HL-60 (cell line): ENCODE measurements at regions not wholly inside any gene's neighbourhood (a gene's known extent, or its start where the extent isn't known, plus 50 kb on each side); places are given as distances from the start of the nearest gene placed in this dataset.

Source experiments
- DNase-seq, 2 experiments: peaks; one replicate each; pipeline ENCODE4 v3.0.0-alpha.2; 2010 to 2020; ENCODE audit warnings: low read depth in 1 of 2, low spot score in 1 of 2
- H3K27ac ChIP-seq: fragments of 250-450 bp; sonication (Bioruptor Pico); replicated peaks from 2 replicates; pipeline ENCODE4 v1.5.1; 2020; ENCODE audit warnings: mild to moderate bottlenecking, moderate library complexity
- H3K27me3 ChIP-seq: fragments of 250-450 bp; sonication (Bioruptor Pico); 2 replicates; pipeline ENCODE4 v1.5.1; 2021; ENCODE audit warnings: mild to moderate bottlenecking, moderate library complexity; ENCODE audit not compliant: insufficient read depth, poor library complexity, severe bottlenecking
- H3K4me3 ChIP-seq: replicated peaks from 2 replicates; pipeline ENCODE4 v1.5.1; 2011; ENCODE audit warnings: mild to moderate bottlenecking, control low read depth, low read length; ENCODE audit not compliant: insufficient read depth
- GABPA ChIP-seq: IDR thresholded peaks from 2 replicates; pipeline ENCODE4 v1.6.1; 2012; ENCODE audit warnings: low read depth
- POLR2AphosphoS5 ChIP-seq: IDR thresholded peaks from 2 replicates; pipeline ENCODE4 v1.6.1; 2012; ENCODE audit warnings: low read depth
- SPI1 ChIP-seq: IDR thresholded peaks from 2 replicates; pipeline ENCODE4 v1.6.1; 2012; ENCODE audit warnings: low read depth, mild to moderate bottlenecking, borderline replicate concordance
- TF ChIP-seq, protein P1 (sequence below): IDR thresholded peaks from 2 replicates; pipeline ENCODE4 v1.6.1; 2012; ENCODE audit warnings: low read depth; ENCODE audit not compliant: insufficient replicate concordance
- TF ChIP-seq, protein P2 (sequence below): IDR thresholded peaks from one replicate; pipeline ENCODE4 v1.5.1; 2011; ENCODE audit warnings: low read length, control low read depth, inconsistent platforms; ENCODE audit not compliant: insufficient read depth

DNA sequence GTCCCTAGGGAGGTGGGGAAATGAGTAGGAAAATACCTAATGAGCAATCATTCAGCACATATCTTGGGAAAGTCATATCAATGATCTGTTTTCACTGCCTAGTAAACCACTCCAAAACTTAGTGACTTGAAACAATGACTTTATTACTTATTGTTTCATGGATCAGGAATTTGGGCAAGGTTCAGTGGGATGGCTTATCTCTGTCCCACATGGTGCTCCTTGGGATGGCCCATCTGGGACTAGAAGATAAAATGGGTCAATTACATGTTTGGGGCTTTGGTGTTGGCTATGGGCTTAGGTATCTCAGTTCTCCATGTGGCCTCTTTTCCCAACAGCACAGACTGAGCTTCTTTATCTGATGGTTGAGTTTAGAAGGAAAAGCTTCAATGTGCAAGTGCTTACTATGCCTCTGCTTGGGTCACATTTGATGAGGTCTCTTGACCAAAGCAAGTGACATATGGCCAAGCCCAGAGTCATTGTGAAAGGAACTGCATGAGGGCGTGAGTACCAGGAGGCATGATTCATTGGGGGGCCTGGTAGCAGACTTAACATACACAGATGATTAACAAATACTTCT lies 218.1 kb upstream of the TNP1 start:
- Histone ChIP-seq H3K4me3 (no peak overlapping the region), H3K27ac (no peak overlapping the region), H3K27me3 (peaks cover 4% of the 10 kb centered on the region)
- no peak for TF ChIP-seq SPI1
- TF ChIP-seq, protein P1, sequence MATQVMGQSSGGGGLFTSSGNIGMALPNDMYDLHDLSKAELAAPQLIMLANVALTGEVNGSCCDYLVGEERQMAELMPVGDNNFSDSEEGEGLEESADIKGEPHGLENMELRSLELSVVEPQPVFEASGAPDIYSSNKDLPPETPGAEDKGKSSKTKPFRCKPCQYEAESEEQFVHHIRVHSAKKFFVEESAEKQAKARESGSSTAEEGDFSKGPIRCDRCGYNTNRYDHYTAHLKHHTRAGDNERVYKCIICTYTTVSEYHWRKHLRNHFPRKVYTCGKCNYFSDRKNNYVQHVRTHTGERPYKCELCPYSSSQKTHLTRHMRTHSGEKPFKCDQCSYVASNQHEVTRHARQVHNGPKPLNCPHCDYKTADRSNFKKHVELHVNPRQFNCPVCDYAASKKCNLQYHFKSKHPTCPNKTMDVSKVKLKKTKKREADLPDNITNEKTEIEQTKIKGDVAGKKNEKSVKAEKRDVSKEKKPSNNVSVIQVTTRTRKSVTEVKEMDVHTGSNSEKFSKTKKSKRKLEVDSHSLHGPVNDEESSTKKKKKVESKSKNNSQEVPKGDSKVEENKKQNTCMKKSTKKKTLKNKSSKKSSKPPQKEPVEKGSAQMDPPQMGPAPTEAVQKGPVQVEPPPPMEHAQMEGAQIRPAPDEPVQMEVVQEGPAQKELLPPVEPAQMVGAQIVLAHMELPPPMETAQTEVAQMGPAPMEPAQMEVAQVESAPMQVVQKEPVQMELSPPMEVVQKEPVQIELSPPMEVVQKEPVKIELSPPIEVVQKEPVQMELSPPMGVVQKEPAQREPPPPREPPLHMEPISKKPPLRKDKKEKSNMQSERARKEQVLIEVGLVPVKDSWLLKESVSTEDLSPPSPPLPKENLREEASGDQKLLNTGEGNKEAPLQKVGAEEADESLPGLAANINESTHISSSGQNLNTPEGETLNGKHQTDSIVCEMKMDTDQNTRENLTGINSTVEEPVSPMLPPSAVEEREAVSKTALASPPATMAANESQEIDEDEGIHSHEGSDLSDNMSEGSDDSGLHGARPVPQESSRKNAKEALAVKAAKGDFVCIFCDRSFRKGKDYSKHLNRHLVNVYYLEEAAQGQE = no peak
- TF ChIP-seq, protein P2, sequence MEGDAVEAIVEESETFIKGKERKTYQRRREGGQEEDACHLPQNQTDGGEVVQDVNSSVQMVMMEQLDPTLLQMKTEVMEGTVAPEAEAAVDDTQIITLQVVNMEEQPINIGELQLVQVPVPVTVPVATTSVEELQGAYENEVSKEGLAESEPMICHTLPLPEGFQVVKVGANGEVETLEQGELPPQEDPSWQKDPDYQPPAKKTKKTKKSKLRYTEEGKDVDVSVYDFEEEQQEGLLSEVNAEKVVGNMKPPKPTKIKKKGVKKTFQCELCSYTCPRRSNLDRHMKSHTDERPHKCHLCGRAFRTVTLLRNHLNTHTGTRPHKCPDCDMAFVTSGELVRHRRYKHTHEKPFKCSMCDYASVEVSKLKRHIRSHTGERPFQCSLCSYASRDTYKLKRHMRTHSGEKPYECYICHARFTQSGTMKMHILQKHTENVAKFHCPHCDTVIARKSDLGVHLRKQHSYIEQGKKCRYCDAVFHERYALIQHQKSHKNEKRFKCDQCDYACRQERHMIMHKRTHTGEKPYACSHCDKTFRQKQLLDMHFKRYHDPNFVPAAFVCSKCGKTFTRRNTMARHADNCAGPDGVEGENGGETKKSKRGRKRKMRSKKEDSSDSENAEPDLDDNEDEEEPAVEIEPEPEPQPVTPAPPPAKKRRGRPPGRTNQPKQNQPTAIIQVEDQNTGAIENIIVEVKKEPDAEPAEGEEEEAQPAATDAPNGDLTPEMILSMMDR = no peak
- TF ChIP-seq POLR2AphosphoS5 = no peak
- DNase-seq = no peak

DNA sequence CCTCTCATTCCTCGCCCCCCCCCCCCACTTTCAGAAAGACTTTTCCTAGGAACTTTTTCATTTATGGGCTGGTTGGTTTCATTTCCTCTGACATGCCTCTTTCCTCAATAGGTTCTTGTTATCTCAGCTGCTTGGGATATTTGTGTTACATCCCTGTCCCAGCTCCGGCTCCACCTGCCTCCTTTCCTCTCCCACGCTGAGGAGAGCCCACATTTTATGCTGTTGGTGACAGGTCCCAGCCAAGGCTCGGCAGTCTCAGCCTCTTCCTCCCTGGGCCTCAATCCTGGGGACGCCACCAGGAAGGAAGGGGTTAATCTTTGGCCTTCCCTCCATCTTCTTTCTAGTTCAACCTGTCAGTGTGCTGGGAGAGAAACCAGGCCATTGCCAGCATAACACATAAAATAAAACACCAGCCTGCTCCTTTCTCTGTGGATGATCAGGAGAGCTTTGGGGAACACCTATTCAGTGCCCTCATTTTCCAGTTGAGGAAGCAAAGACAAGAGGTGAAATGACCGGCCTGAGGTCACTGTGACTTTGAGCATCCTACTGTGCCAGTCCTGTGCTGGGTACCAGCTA lies 216.9 kb upstream of the TNP1 start:
- Histone ChIP-seq H3K4me3 (no peak overlapping the region), H3K27ac (no peak overlapping the region), H3K27me3 (peaks cover 4% of the 10 kb centered on the region)
- DNase-seq = no peak
- TF ChIP-seq SPI1 (no peak), GABPA (no peak), POLR2AphosphoS5 (no peak)
- TF ChIP-seq, protein P2 = no peak
- TF ChIP-seq, protein P1 = no peak

DNA sequence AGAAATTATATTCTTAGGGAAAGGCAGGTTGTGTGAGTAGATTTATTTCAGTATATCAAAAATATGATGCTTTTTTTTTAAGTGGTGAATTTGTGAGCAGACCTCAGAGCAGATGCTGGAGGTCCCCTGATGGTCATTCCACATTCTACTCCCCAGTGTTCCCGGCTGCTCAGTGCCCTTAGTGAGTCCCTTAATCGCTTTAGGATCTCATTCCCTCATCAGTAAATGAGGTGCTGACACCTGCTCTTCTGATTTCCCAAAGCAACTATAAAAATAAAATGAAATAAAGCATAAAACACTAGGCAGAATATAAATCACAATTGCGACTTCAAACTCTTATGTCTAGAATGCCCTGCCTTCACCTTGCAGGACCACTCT lies 216.2 kb upstream of the TNP1 start:
- TF ChIP-seq, protein P1 = no peak
- TF ChIP-seq SPI1 = no peak
- no peak for TF ChIP-seq POLR2AphosphoS5
- no peak for TF ChIP-seq GABPA
- TF ChIP-seq, protein P2 = no peak
- Histone ChIP-seq H3K27ac (no peak overlapping the region), H3K27me3 (peaks cover 4% of the 10 kb centered on the region), H3K4me3 (no peak overlapping the region)
- no peak for DNase-seq
